ENCODE measurements at regions not wholly inside any gene's neighbourhood (a gene's known extent, or its start where the extent isn't known, plus 50 kb on each side); places are given as distances from the start of the nearest gene placed in this dataset.
"Not testable (repeated sequence)": the region's sequence is repeated elsewhere in the genome, so short reads cannot be mapped to it uniquely, and the experiment has no call there.

DNA sequence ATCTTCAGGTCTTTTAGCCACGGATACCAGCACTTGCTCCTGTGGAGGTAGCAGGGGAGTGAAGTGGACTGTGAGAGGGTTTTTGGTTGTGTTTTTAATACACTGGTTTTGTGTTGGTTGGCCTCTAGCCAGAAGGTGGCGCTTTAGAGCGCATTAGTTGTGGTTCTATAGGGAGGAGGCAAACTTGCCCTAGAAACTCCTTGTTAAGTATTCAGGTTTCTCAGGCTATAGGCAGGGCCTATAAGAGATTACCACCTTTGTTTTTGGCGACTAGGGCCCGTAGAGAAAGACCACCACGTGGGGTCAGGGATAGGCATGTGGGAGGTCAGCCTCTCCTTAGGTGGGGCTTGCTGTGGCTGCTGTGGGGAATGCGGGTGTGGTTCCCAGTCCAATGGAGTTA lies 221.6 kb upstream of the SPANXN4 start:
- DNase-seq = peak; percentile 21

GRCh38 chrX:142819461-142819860 lies 206.3 kb upstream of the SPANXN4 start:
- DNase-seq = no peak

DNA sequence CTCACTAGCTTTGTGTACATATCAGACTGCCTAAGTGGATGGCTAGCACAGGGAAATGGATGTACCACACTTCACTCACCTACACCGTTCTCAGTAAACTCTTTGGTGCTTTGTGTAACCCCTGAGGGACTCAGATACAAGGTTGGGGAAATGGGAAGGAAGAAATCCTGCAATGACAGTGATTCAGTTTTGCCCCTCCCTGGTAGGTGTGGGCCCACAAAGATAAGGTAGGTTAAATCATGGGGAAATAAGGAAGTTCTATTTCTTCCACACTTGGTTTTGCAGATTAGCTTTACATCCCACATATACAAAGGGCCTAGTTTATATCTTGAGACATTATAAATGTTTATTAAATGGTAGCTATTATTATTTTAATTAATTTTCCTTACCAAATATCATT lies 197.6 kb upstream of the SPANXN4 start:
- no peak for DNase-seq

- DNase-seq = no peak
Measured at GRCh38 chrX:142831961-142832530, 193.7 kb upstream of the SPANXN4 start.

DNA sequence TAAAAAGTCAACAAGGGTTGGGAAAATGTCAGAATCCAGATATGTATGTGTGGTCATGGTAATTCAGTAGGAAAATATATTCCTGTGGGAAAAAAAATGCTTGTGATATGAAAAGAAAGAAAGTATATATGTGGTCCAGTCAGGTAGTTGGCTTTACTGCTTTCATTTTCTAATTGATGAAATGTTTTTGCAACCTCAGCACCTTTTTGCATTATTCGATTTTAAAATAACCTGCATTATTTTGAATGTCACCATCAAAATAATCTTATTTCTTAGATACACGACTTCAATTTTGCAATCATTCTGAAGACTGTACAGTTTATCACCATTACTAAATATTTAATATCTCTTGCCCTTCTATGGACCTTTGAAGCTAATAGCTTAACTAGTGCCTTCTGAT lies 170.8 kb upstream of the SPANXN4 start:
- no peak for DNase-seq

GRCh38 chrX:142860944-142861343 lies 164.8 kb upstream of the SPANXN4 start:
- DNase-seq = no peak

DNA sequence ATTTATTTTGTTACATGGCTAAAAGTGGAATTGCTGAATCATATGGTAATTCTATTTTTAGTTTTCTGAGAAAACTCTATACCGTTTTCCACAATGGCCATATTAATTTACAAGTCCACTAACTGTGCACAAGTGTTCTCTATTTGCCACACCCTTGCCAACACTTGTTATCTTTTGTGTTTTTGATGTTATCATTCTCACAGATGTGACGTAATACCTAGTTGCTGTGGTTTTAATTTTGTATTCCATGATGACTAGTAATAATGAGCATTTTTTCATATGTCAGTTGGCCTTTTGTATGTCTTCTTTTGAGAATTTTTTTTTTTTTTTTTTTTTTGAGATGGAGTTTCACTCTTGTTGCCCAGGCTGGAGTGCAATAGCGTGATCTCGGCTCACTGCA lies 164.2 kb upstream of the SPANXN4 start:
- DNase-seq = no peak

DNA sequence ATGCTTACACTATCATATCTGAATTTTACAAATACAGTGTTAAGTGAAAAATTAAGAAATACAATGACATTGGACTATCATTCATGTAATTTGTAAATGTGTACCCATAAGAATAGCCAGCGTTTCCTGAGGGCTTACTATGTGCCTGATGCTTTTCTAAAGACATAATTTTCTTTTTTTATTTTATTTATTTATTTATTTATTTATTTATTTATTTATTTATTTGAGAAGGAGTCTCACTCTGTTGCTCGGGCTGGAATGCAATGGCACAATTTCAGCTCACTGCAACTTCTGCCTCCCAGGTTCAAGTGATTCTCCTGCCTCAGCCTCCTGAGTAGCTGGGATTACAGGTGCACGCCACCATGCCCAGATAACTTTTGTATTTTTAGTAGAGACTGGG lies 159.5 kb upstream of the SPANXN4 start:
- DNase-seq = not testable (repeated sequence)

DNA sequence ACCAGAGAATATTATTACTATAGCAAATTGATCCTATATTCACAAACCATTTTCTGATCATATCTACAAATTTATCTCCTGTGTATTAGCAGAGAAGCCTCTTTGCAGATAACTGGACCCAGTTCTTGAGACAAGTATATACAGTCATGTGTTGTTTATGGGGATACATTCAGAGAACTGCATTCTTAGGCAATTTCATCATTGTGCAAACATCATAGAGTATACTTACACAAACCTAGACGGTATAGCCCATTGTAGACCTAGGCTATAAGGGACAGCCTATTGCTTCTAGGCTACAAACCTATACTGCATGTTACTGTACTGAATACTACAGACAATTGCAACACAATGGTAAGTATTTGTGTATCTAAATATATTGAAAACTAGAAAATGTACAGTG lies 152.5 kb upstream of the SPANXN4 start:
- no peak for DNase-seq

DNA sequence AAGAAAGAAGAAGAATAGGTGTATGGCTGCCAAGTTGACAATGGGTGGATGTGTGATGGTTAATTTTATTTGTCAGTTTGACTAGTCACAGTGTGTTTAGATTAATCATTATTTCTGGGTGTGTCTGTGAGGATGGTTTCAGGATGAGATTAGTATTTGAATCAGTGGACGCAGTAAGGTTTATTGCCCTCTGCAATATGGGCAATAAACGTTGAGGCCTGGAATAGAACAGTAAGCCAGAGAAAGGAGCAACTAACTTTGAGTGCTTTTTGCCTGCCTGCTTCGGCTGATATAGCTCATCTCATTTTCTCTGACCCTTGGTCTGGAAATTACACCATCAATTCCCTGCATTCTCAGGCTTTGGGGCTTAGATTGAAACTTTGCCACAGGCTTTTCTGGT lies 140.8 kb upstream of the SPANXN4 start:
- no peak for DNase-seq

- no peak for DNase-seq
Measured at GRCh38 chrX:142891046-142891445, 134.7 kb upstream of the SPANXN4 start.

- DNase-seq = no peak
Measured at GRCh38 chrX:142898164-142898563, 127.6 kb upstream of the SPANXN4 start.

GRCh38 chrX:142923201-142923600 lies 102.5 kb upstream of the SPANXN4 start:
- no peak for DNase-seq

- no peak for DNase-seq
Measured at GRCh38 chrX:142938793-142939192, 86.9 kb upstream of the SPANXN4 start.

GRCh38 chrX:142972147-142972809 lies 53.5 kb upstream of the SPANXN4 start:
- not testable (repeated sequence) for DNase-seq
